HG03025 (cell line): ENCODE measurements at regions not wholly inside any gene's neighbourhood (a gene's known extent, or its start where the extent isn't known, plus 50 kb on each side); places are given as distances from the start of the nearest gene placed in this dataset.
"Not testable (repeated sequence)": the region's sequence is repeated elsewhere in the genome, so short reads cannot be mapped to it uniquely, and the experiment has no call there.

Source experiments
- ATAC-seq: cut with Tn5 transposase; IDR thresholded peaks from one replicate; pipeline ENCODE4 v1.9.1; 2021; ENCODE audit warnings: mild to moderate bottlenecking, moderate library complexity; ENCODE audit not compliant: unreplicated experiment, low FRiP score

- ATAC-seq = not testable (repeated sequence)
These were observed 4394.2 kb upstream of the TPTE start for GRCh38 chr21:6126976-6127732.

GRCh38 chr21:6130734-6131133 is 4390.6 kb upstream of the TPTE start:
- ATAC-seq = not testable (repeated sequence)

GRCh38 chr21:6133373-6133772 is 4388.0 kb upstream of the TPTE start:
- ATAC-seq = not testable (repeated sequence)

GRCh38 chr21:6133852-6134630 is 4387.3 kb upstream of the TPTE start:
- ATAC-seq = not testable (repeated sequence)

GRCh38 chr21:6136732-6137131 is 4384.7 kb upstream of the TPTE start:
- ATAC-seq = not testable (repeated sequence)

- not testable (repeated sequence) for ATAC-seq
These were observed 4382.9 kb upstream of the TPTE start for GRCh38 chr21:6138244-6139136.

GRCh38 chr21:6139331-6139730 is 4382.1 kb upstream of the TPTE start:
- ATAC-seq = not testable (repeated sequence)

GRCh38 chr21:6139862-6140261 is 4381.5 kb upstream of the TPTE start:
- not testable (repeated sequence) for ATAC-seq

- ATAC-seq = not testable (repeated sequence)
These were observed 4380.8 kb upstream of the TPTE start for GRCh38 chr21:6140467-6141137.

- ATAC-seq = not testable (repeated sequence)
These were observed 4380.3 kb upstream of the TPTE start for GRCh38 chr21:6141138-6141474.

- not testable (repeated sequence) for ATAC-seq
These were observed 4368.2 kb upstream of the TPTE start for GRCh38 chr21:6153154-6153553.

- not testable (repeated sequence) for ATAC-seq
These were observed 4366.7 kb upstream of the TPTE start for GRCh38 chr21:6154524-6155320.

- ATAC-seq = not testable (repeated sequence)
These were observed 4364.5 kb upstream of the TPTE start for GRCh38 chr21:6156712-6157389.

- not testable (repeated sequence) for ATAC-seq
These were observed 4363.9 kb upstream of the TPTE start for GRCh38 chr21:6157515-6157914.

GRCh38 chr21:6158171-6158570 is 4363.2 kb upstream of the TPTE start:
- not testable (repeated sequence) for ATAC-seq
